ENCODE measurements at regions not wholly inside any gene's neighbourhood (a gene's known extent, or its start where the extent isn't known, plus 50 kb on each side); places are given as distances from the start of the nearest gene placed in this dataset.
"Not testable (repeated sequence)": the region's sequence is repeated elsewhere in the genome, so short reads cannot be mapped to it uniquely, and the experiment has no call there.

DNA sequence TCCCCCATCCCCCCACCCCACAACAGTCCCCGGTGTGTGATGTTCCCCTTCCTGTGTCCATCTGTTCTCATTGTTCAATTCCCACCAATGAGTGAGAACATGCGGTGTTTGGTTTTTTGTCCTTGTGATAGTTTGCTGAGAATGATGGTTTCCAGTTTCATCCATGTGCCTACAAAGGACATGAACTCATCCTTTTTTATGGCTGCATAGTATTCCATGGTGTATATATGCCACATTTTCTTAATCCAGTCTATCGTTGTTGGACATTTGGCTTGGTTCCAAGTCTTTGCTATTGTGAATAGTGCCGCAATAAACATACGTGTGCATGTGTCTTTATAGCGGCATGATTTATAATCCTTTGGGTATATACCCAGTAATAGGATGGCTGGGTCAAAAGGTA, 123.6 kb downstream of the PRDM13 start:
- CTCF ChIA-PET (ENCODE audit: low intra/inter-chr PET ratio); H3K27ac ChIP-seq (ENCODE audit: extremely low read depth, low read depth, low read length); H3K79me2 ChIP-seq (ENCODE audit: control insufficient read depth, insufficient read depth, low read length); H3K9me3 ChIP-seq (replicated peaks; ENCODE audit: control insufficient read depth, insufficient read depth, low read depth, low read length); intact Hi-C loops (cut with micrococcal nuclease); H4K20me1 ChIP-seq (replicated peaks; ENCODE audit: control insufficient read depth, insufficient read depth, low read length); ATAC-seq; DNase-seq (ENCODE audit: extremely low read depth in 1 of 4, low spot score in 3 of 4); H3K4me1 ChIP-seq (replicated peaks in 1 of 2; ENCODE audit: control insufficient read depth in 2 of 2, insufficient read depth in 2 of 2, low read length in 2 of 2); H3K4me2 ChIP-seq (ENCODE audit: insufficient read depth, low read length); BruUV-seq (replicated peaks); H2AFZ ChIP-seq (ENCODE audit: low read depth, low read length); FAIRE-seq; POLR2A ChIA-PET; H3K9ac ChIP-seq (ENCODE audit: insufficient read depth in 1 of 2, low read depth in 2 of 2, low read length in 2 of 2); H3K27me3 ChIP-seq (ENCODE audit: control insufficient read depth in 2 of 2, insufficient read depth in 2 of 2, low read length in 2 of 2); H3K4me3 ChIP-seq; H3K9me1 ChIP-seq (ENCODE audit: control insufficient read depth, insufficient read depth, low read length); H3K36me3 ChIP-seq (ENCODE audit: control insufficient read depth, insufficient read depth, low read length): not testable (repeated sequence)
- 0% methylated on average over 1 of the region's 6 CpGs for WGBS (ENCODE audit: insufficient coverage, low coverage, missing lambda C conversion rate)
- TF ChIP-seq NFIX (CRISPR knock-in tag; IDR thresholded peaks at IDR 0.05; ENCODE audit: low read depth) (0 out of 2 replicates have a peak, but pooled peaks have one; percentile 15), NFIC (IDR thresholded peaks at IDR 0.05) (peak; percentile 44; the same call in 1 of the 2 replicates)
- in situ Hi-C loops (cut with MboI): loop anchor here (5.0 to 25.0 kb wide), 2 partner anchors 258 to 393 kb away; partner anchors contain the start of gene FAXC

DNA sequence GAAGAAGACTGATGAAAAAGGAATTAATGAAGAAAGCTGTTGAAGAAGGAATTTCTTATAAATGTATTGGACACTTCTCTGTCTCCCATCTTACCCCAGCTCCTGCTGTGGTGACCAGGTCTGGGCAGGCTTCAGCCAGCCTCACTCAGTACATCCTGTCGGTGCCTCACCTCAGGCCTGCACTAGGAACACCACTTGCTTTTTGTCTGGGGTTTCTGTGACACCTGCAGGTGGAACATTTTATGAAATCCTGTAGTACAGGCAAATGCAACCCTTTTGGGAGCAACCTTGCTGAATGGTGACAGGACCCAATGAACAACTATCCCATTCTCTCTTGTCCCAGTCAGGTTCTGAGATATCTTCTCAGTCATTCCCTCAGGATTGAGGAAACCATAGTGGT, 129.7 kb downstream of the PRDM13 start:
- ATAC-seq (peak; percentile 74), FAIRE-seq (no peak), DNase-seq (ENCODE audit: extremely low read depth in 1 of 4, low spot score in 3 of 4) (peak in 1 of 4 experiments; percentile 9)
- Histone ChIP-seq H3K9ac (ENCODE audit: insufficient read depth in 1 of 2, low read depth in 2 of 2, low read length in 2 of 2) (no peak overlapping the region), H3K4me2 (ENCODE audit: insufficient read depth, low read length) (no peak overlapping the region), H3K27me3 (ENCODE audit: control insufficient read depth in 2 of 2, insufficient read depth in 2 of 2, low read length in 2 of 2) (no peaks in the 10 kb centered on the region), H3K27ac (ENCODE audit: extremely low read depth, low read depth, low read length) (no peak overlapping the region), H3K79me2 (ENCODE audit: control insufficient read depth, insufficient read depth, low read length) (no peaks in the 10 kb centered on the region), H3K9me1 (ENCODE audit: control insufficient read depth, insufficient read depth, low read length) (no peaks in the 10 kb centered on the region), H3K36me3 (ENCODE audit: control insufficient read depth, insufficient read depth, low read length) (no peaks in the 10 kb centered on the region), H2AFZ (ENCODE audit: low read depth, low read length) (no peak overlapping the region), H3K4me3 (no peak overlapping the region), H4K20me1 (replicated peaks; ENCODE audit: control insufficient read depth, insufficient read depth, low read length) (no peaks in the 10 kb centered on the region), H3K9me3 (replicated peaks; ENCODE audit: control insufficient read depth, insufficient read depth, low read depth, low read length) (no peaks in the 10 kb centered on the region), H3K4me1 (replicated peaks in 1 of 2; ENCODE audit: control insufficient read depth in 2 of 2, insufficient read depth in 2 of 2, low read length in 2 of 2) (no peaks in the 10 kb centered on the region)
- 0% methylated on average over 1 of the region's 1 CpG for WGBS (ENCODE audit: insufficient coverage, low coverage, missing lambda C conversion rate)
- in situ Hi-C loops (cut with MboI) (loop anchor here (25.0 kb wide), 1 partner anchor 399 kb away; the partner anchor contains the start of gene FAXC), intact Hi-C loops (cut with micrococcal nuclease) (loop anchor here (2.0 kb wide), 1 partner anchor 270 kb away; no protein-coding TSS in a partner anchor)
- BruUV-seq (replicated peaks): no TSS peak
- ChIA-PET POLR2A (interaction anchor here (0.6 kb wide), 1 partner anchor 251 kb away, joined by 4 read pairs; no protein-coding TSS in a partner anchor), CTCF (ENCODE audit: low intra/inter-chr PET ratio) (interaction anchor here (1.3 to 1.9 kb wide), 2 partner anchors 269 to 402 kb away, joined by 4 to 7 read pairs; no protein-coding TSS in a partner anchor)
- TF ChIP-seq REST (IDR thresholded peaks at IDR 0.05; ENCODE audit: borderline replicate concordance) (peak; percentile 28; the same call in 1 of the 2 replicates), REST (CRISPR knock-in tag; IDR thresholded peaks at IDR 0.05; ENCODE audit: low read depth) (no peak), RAD21 (CRISPR knock-in tag; conservative IDR thresholded peaks at IDR 0.05 in 1 of 2, IDR thresholded peaks at IDR 0.05 in 1 of 2) (peak; percentile 35 to 36; a peak in 3 of 4 replicates)

Measured in K562 (cell line).